ENCODE measurements at regions not wholly inside any gene's neighbourhood (a gene's known extent, or its start where the extent isn't known, plus 50 kb on each side); places are given as distances from the start of the nearest gene placed in this dataset.

DNA sequence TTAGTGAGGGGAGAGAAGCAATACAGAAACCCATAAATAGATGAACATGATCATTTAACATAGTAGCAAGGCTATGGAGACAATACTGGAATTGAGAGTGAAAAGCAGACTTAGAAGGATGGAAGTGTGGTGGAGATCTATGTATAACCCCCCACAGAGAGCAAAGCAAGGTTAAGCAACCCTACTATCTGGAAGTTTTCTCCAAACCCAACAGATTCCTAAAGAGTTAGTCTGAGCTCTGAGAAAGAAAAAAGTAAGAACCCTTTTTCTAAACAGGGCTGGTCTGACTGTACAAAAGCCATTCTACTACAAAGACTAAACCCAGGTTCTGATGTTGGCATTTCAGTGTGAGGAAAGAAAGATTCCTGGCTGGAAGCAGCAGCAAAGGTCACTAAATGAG, 153.2 kb downstream of the WNT5A start:
- TF ChIP-seq, protein P1, sequence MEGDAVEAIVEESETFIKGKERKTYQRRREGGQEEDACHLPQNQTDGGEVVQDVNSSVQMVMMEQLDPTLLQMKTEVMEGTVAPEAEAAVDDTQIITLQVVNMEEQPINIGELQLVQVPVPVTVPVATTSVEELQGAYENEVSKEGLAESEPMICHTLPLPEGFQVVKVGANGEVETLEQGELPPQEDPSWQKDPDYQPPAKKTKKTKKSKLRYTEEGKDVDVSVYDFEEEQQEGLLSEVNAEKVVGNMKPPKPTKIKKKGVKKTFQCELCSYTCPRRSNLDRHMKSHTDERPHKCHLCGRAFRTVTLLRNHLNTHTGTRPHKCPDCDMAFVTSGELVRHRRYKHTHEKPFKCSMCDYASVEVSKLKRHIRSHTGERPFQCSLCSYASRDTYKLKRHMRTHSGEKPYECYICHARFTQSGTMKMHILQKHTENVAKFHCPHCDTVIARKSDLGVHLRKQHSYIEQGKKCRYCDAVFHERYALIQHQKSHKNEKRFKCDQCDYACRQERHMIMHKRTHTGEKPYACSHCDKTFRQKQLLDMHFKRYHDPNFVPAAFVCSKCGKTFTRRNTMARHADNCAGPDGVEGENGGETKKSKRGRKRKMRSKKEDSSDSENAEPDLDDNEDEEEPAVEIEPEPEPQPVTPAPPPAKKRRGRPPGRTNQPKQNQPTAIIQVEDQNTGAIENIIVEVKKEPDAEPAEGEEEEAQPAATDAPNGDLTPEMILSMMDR (IDR thresholded peaks at IDR 0.05) = no peak
- Histone ChIP-seq H3K9ac (ENCODE audit: low read depth in 2 of 2, low read length in 2 of 2) (no peak overlapping the region), H3K27me3 (no peaks in the 10 kb centered on the region), H3K4me3 (no peak overlapping the region), H3K36me3 (no peaks in the 10 kb centered on the region), H3K27ac (no peak overlapping the region), H3K4me1 (no peaks in the 10 kb centered on the region), H3K9me3 (no peaks in the 10 kb centered on the region)
- no peak for DNase-seq
- intact Hi-C loops (cut with DNase I) = no loop called here

DNA sequence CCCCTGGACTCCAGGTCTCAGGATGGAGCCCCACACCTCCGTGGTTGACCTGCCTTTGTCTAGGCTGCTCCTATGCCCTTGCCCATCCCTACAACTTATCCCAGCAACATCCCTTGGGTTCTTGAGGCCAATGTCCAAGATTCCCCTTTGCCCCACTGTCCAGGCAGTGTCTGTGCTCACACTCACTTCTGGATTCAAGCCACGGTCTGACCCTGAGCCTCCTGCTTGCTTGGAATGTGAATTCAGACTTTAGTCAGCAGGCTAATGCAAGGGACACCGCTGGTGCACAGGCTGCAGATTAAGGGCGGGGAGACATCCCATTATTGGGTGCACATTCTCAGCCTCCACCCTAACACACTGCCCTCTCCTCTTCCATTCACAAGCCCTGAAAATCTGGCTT, 154.1 kb downstream of the WNT5A start:
- H3K36me3 ChIP-seq = no peaks in the 10 kb centered on the region
- TF ChIP-seq, protein P1 (IDR thresholded peaks at IDR 0.05) = no peak
- no peak overlapping the region for H3K4me3 ChIP-seq
- intact Hi-C loops (cut with DNase I) = no loop called here
- H3K9ac ChIP-seq (ENCODE audit: low read depth in 2 of 2, low read length in 2 of 2) = no peak overlapping the region
- H3K9me3 ChIP-seq = no peaks in the 10 kb centered on the region
- no peaks in the 10 kb centered on the region for H3K27me3 ChIP-seq
- H3K27ac ChIP-seq = no peak overlapping the region
- no peaks in the 10 kb centered on the region for H3K4me1 ChIP-seq
- DNase-seq = no peak

DNA sequence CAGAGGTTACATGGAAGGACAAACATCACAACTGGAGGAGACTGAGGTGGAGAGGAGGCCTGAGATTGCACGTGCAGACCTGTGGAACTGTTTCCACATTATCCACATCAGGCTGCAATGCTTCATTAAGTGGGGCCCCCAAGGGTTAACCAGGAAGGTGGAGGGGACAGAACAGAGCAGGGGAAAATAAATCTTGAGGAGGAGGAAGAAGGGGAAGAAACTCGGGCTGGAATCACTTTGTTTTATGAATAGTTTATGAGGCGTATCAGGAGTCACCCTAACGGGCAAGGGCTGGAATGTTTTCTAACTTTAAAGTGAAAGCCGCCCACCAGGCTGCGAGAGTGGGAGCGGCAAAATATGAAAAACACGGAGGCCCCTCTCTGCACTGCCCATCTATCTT, 154.9 kb downstream of the WNT5A start:
- H3K27ac ChIP-seq = no peak overlapping the region
- TF ChIP-seq, protein P1 (IDR thresholded peaks at IDR 0.05) = no peak
- no peaks in the 10 kb centered on the region for H3K4me1 ChIP-seq
- H3K27me3 ChIP-seq = no peaks in the 10 kb centered on the region
- H3K4me3 ChIP-seq = no peak overlapping the region
- no peak overlapping the region for H3K9ac ChIP-seq (ENCODE audit: low read depth in 2 of 2, low read length in 2 of 2)
- intact Hi-C loops (cut with DNase I) = no loop called here
- no peak for DNase-seq
- H3K9me3 ChIP-seq = no peaks in the 10 kb centered on the region
- H3K36me3 ChIP-seq = no peaks in the 10 kb centered on the region

DNA sequence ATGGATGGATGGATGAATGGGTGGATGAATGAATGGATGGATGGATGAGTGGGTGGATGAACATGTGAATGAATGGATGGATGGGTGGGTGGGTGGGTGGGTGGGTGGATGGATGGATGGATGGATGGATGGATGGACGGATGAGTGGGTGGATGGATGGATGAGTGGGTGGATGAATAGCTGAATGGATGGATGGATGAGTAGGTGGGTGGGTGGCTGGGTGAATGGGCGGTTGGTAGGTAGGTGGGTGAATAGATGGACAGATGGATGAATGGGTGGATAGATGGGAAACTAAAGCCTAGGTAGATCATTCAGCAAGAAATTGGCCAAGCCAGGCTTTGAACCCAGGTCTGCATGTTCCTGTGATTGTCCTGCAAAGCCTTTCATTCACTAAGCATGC, 155.6 kb downstream of the WNT5A start:
- no peak for DNase-seq
- Histone ChIP-seq H3K27ac (no peak overlapping the region), H3K36me3 (no peaks in the 10 kb centered on the region), H3K27me3 (no peaks in the 10 kb centered on the region), H3K9ac (ENCODE audit: low read depth in 2 of 2, low read length in 2 of 2) (no peak overlapping the region), H3K4me1 (no peaks in the 10 kb centered on the region), H3K9me3 (no peaks in the 10 kb centered on the region), H3K4me3 (no peak overlapping the region)
- TF ChIP-seq, protein P1 (IDR thresholded peaks at IDR 0.05) = no peak
- intact Hi-C loops (cut with DNase I) = no loop called here

DNA sequence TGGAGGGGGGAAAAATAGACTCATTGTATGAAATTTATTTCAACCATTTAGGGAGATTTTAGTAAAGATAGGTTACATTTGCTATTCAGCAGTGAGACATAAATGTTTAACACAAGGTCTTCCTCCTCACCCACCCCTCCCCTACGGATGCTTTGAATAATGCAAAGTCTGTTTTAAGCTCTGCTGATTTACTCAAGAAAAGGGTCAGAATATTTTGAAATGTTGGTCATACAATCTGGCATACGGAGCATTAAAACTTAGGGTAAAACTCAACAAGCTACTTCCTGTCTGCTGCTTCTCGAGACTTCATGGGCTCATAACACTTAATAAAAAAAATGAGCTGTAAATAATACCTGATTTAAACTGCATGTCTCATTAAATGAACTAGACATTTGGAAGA, 156.3 kb downstream of the WNT5A start:
- Histone ChIP-seq H3K4me3 (no peak overlapping the region), H3K4me1 (no peaks in the 10 kb centered on the region), H3K9me3 (no peaks in the 10 kb centered on the region), H3K27ac (no peak overlapping the region), H3K36me3 (no peaks in the 10 kb centered on the region), H3K27me3 (no peaks in the 10 kb centered on the region), H3K9ac (ENCODE audit: low read depth in 2 of 2, low read length in 2 of 2) (no peak overlapping the region)
- intact Hi-C loops (cut with DNase I) = no loop called here
- TF ChIP-seq, protein P1 (IDR thresholded peaks at IDR 0.05) = no peak
- no peak for DNase-seq

DNA sequence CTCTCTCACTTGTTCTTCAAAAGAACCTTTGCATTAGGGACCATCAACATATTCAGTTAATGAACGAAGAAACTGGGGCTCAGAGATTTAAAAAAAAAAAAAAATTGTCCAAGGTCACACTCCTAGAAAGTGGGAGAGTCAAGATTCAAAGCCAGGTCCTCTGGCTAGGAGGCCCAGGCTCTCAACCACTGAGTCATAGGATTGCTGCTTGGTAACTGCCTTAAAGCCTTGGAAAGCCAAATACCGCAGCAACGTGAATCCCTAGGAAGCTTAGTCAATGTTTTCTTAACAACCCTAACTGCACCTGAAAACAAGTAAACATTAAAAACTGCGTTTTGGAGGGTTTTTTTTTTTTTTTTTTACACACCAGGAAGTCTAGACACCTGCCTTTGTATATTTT, 156.8 kb downstream of the WNT5A start:
- Histone ChIP-seq H3K9ac (ENCODE audit: low read depth in 2 of 2, low read length in 2 of 2) (no peak overlapping the region), H3K4me1 (no peaks in the 10 kb centered on the region), H3K4me3 (no peak overlapping the region), H3K36me3 (no peaks in the 10 kb centered on the region), H3K9me3 (no peaks in the 10 kb centered on the region), H3K27me3 (no peaks in the 10 kb centered on the region), H3K27ac (no peak overlapping the region)
- intact Hi-C loops (cut with DNase I) = no loop called here
- TF ChIP-seq, protein P1 (IDR thresholded peaks at IDR 0.05) = no peak
- DNase-seq = no peak

All from colonic mucosa (tissue), 4 donors.